ENCODE measurements at regions not wholly inside any gene's neighbourhood (a gene's known extent, or its start where the extent isn't known, plus 50 kb on each side); places are given as distances from the start of the nearest gene placed in this dataset.

DNA sequence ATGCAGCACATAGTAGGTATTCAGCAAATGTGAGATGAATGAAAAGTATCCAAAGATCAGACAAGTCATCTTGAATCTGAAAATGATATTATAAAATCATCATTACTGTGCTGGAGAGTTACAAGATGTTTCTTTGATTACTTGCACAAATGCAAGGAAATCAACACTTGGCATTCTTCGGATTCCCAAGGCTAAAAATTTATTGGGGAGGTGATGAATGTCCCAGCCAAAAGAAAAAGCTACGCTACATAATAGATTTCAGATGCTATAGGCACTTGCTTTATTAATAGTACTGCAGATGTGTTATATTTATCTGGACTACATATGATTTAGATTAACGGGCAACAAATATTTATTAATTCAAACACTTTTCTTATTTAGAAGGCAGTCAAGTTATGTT, 286.7 kb upstream of the TENM3 start:
- H4K8ac ChIP-seq (ENCODE audit: low read depth in 2 of 2, low read length in 2 of 2): no peak overlapping the region
- H3K9me3 ChIP-seq (ENCODE audit: control insufficient read depth, insufficient read depth, low read length): no peaks in the 10 kb centered on the region
- no peaks in the 10 kb centered on the region for H3K36me3 ChIP-seq (ENCODE audit: control insufficient read depth, insufficient read depth, low read length)
- ChIA-PET CTCF (no interaction called here), POLR2A (ENCODE audit: unreplicated experiment) (no interaction called here)
- no peak overlapping the region for H3K23ac ChIP-seq (ENCODE audit: low read depth, low read length)
- no CpG with 5 or more reads among the region's 3 CpGs for WGBS, 2 experiments (ENCODE audit: extremely low coverage in 2 of 2, insufficient read length in 1 of 2)
- no peak overlapping the region for H3K4ac ChIP-seq (ENCODE audit: low read depth, low read length)
- H3K9ac ChIP-seq (ENCODE audit: low read depth, low read length): no peak overlapping the region
- no peak overlapping the region for H4K91ac ChIP-seq (ENCODE audit: insufficient read depth, low read depth, low read length)
- BruUV-seq (replicated peaks): no TSS peak
- no peaks in the 10 kb centered on the region for H4K20me1 ChIP-seq (ENCODE audit: insufficient read depth, low read length)
- no peak for DNase-seq
- no peak overlapping the region for H2BK15ac ChIP-seq (ENCODE audit: low read depth, low read length)
- ATAC-seq (ENCODE audit: low read depth): no peak
- no peak overlapping the region for H3K14ac ChIP-seq (replicated peaks; ENCODE audit: low read depth, low read length)
- H3K56ac ChIP-seq (ENCODE audit: extremely low read depth, insufficient read depth, low read length): no peak overlapping the region
- H3K4me2 ChIP-seq (ENCODE audit: low read depth, low read length): no peak overlapping the region
- dilution Hi-C loops (cut with HindIII; ENCODE audit: low sequenced_read_pairs, unreplicated experiment) (no loop called here), in situ Hi-C loops (cut with MboI; ENCODE audit: low sequenced_read_pairs) (no loop called here), intact Hi-C loops (cut with micrococcal nuclease) (loop anchor here (5.0 to 10.0 kb wide), 6 partner anchors 186 to 968 kb away; no protein-coding TSS in a partner anchor)
- H3K4me1 ChIP-seq (ENCODE audit: control insufficient read depth, insufficient read depth, low read length): peaks cover 9% of the 10 kb centered on the region
- no peaks in the 10 kb centered on the region for H3K27me3 ChIP-seq (ENCODE audit: control insufficient read depth, insufficient read depth, low read length)
- no peak for TF ChIP-seq CEBPB (IDR thresholded peaks at IDR 0.05; ENCODE audit: low read depth, low read length)
- no peak for TF ChIP-seq CHD1 (IDR thresholded peaks at IDR 0.05; ENCODE audit: low read depth, low read length)
- TF ChIP-seq MAFK (IDR thresholded peaks at IDR 0.05; ENCODE audit: low read depth, low read length): no peak
- TF ChIP-seq, protein P1, sequence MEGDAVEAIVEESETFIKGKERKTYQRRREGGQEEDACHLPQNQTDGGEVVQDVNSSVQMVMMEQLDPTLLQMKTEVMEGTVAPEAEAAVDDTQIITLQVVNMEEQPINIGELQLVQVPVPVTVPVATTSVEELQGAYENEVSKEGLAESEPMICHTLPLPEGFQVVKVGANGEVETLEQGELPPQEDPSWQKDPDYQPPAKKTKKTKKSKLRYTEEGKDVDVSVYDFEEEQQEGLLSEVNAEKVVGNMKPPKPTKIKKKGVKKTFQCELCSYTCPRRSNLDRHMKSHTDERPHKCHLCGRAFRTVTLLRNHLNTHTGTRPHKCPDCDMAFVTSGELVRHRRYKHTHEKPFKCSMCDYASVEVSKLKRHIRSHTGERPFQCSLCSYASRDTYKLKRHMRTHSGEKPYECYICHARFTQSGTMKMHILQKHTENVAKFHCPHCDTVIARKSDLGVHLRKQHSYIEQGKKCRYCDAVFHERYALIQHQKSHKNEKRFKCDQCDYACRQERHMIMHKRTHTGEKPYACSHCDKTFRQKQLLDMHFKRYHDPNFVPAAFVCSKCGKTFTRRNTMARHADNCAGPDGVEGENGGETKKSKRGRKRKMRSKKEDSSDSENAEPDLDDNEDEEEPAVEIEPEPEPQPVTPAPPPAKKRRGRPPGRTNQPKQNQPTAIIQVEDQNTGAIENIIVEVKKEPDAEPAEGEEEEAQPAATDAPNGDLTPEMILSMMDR (conservative IDR thresholded peaks at IDR 0.05; ENCODE audit: low read depth, low read length): no peak
- TF ChIP-seq NFE2L2 (IDR thresholded peaks at IDR 0.05; ENCODE audit: low read depth, low read length): no peak
- no peak for TF ChIP-seq MAZ (IDR thresholded peaks at IDR 0.05; ENCODE audit: borderline replicate concordance, low read depth, low read length)
- TF ChIP-seq MXI1 (IDR thresholded peaks at IDR 0.05; ENCODE audit: borderline replicate concordance, low read depth, low read length): no peak
- TF ChIP-seq RFX5 (IDR thresholded peaks at IDR 0.05; ENCODE audit: low read depth, low read length): no peak
- no peak for TF ChIP-seq SMC3 (IDR thresholded peaks at IDR 0.05; ENCODE audit: low read depth, low read length)
- no peak for TF ChIP-seq FOS (IDR thresholded peaks at IDR 0.05; ENCODE audit: low read depth, low read length)
- no peak for TF ChIP-seq RAD21 (IDR thresholded peaks at IDR 0.05; ENCODE audit: low read length)
- no peak for TF ChIP-seq BHLHE40 (IDR thresholded peaks at IDR 0.05; ENCODE audit: low read depth, low read length)
- TF ChIP-seq, protein P2, sequence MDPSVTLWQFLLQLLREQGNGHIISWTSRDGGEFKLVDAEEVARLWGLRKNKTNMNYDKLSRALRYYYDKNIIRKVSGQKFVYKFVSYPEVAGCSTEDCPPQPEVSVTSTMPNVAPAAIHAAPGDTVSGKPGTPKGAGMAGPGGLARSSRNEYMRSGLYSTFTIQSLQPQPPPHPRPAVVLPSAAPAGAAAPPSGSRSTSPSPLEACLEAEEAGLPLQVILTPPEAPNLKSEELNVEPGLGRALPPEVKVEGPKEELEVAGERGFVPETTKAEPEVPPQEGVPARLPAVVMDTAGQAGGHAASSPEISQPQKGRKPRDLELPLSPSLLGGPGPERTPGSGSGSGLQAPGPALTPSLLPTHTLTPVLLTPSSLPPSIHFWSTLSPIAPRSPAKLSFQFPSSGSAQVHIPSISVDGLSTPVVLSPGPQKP (IDR thresholded peaks at IDR 0.05; ENCODE audit: borderline replicate concordance, low read depth, low read length): no peak
- TF ChIP-seq, protein P3, sequence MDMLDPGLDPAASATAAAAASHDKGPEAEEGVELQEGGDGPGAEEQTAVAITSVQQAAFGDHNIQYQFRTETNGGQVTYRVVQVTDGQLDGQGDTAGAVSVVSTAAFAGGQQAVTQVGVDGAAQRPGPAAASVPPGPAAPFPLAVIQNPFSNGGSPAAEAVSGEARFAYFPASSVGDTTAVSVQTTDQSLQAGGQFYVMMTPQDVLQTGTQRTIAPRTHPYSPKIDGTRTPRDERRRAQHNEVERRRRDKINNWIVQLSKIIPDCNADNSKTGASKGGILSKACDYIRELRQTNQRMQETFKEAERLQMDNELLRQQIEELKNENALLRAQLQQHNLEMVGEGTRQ (IDR thresholded peaks at IDR 0.05; ENCODE audit: low read depth, low read length): no peak
- no peak for TF ChIP-seq RCOR1 (IDR thresholded peaks at IDR 0.05; ENCODE audit: insufficient replicate concordance, low read length)
- H2AK5ac ChIP-seq (ENCODE audit: low read depth, low read length): no peak overlapping the region
- H2AFZ ChIP-seq (replicated peaks; ENCODE audit: low read length, poor library complexity): no peak overlapping the region
- no peak overlapping the region for H3K4me3 ChIP-seq (ENCODE audit: insufficient read depth, low read depth, low read length)
- H4K5ac ChIP-seq (ENCODE audit: low read depth, low read length): no peak overlapping the region
- H3K9me1 ChIP-seq (ENCODE audit: insufficient read depth, low read length): 0 out of 2 replicates have a peak, but pooled peaks cover 3% of the 10 kb centered on the region
- peak overlapping the region; percentile 16; the same call in 1 of the 2 replicates for H2BK120ac ChIP-seq (ENCODE audit: low read depth, low read length)
- H2BK20ac ChIP-seq (ENCODE audit: low read depth, low read length): no peak overlapping the region
- H2BK5ac ChIP-seq (ENCODE audit: low read depth, low read length, poor library complexity, severe bottlenecking): peak overlapping the region; percentile 36
- H3K79me1 ChIP-seq (ENCODE audit: low read depth in 1 of 2, low read length in 2 of 2): no peaks in the 10 kb centered on the region
- no peak overlapping the region for H3K27ac ChIP-seq (ENCODE audit: insufficient read depth, low read length)
- H3K18ac ChIP-seq (ENCODE audit: low read depth, low read length): no peak overlapping the region
- no peak overlapping the region for H2AK9ac ChIP-seq (replicated peaks; ENCODE audit: low read depth, low read length, poor library complexity)

All from IMR-90 (cell line).